ENCODE measurements at regions not wholly inside any gene's neighbourhood (a gene's known extent, or its start where the extent isn't known, plus 50 kb on each side); places are given as distances from the start of the nearest gene placed in this dataset.

DNA sequence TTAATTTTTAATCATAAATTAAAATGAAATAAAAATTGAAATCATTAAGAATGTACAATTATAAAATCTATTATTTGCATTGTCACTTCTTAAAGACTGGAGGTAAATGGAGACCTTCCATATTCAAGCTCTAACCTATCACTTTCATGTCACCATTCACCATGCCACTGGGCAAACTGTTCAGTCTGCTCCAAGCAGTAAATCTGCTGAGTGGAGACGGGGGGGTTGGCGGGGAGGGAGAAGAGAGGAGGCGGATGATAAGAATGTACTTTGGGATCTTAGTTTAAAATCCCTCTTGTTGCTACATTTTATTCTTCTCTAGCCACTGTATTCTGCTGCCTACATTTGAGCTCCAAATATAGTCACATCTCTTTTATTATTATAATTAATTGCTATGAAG is 365.9 kb upstream of the NFIA start:
- TF ChIP-seq ZNF600 (tag by site-specific recombination; IDR thresholded peaks at IDR 0.05) = no peak
- TF ChIP-seq, protein P1, sequence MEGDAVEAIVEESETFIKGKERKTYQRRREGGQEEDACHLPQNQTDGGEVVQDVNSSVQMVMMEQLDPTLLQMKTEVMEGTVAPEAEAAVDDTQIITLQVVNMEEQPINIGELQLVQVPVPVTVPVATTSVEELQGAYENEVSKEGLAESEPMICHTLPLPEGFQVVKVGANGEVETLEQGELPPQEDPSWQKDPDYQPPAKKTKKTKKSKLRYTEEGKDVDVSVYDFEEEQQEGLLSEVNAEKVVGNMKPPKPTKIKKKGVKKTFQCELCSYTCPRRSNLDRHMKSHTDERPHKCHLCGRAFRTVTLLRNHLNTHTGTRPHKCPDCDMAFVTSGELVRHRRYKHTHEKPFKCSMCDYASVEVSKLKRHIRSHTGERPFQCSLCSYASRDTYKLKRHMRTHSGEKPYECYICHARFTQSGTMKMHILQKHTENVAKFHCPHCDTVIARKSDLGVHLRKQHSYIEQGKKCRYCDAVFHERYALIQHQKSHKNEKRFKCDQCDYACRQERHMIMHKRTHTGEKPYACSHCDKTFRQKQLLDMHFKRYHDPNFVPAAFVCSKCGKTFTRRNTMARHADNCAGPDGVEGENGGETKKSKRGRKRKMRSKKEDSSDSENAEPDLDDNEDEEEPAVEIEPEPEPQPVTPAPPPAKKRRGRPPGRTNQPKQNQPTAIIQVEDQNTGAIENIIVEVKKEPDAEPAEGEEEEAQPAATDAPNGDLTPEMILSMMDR (tag by site-specific recombination; IDR thresholded peaks at IDR 0.05) = no peak

All from HEK293 (cell line).